ENCODE measurements at regions not wholly inside any gene's neighbourhood (a gene's known extent, or its start where the extent isn't known, plus 50 kb on each side); places are given as distances from the start of the nearest gene placed in this dataset.
A peak's percentile ranks its signal among the peaks of the same experiment; 100 is the strongest.

GRCh38 chr12:124504273-124505000, 63.0 kb downstream of the NCOR2 start:
- no peak for DNase-seq (ENCODE audit: low spot score)

- DNase-seq (ENCODE audit: low spot score): no peak
These were observed 64.1 kb downstream of the NCOR2 start for GRCh38 chr12:124503305-124503704.

- no peak for DNase-seq (ENCODE audit: low spot score)
These were observed 65.0 kb downstream of the NCOR2 start for GRCh38 chr12:124502379-124502778.

- DNase-seq (ENCODE audit: low spot score): no peak
These were observed 65.6 kb downstream of the NCOR2 start for GRCh38 chr12:124501827-124502226.

GRCh38 chr12:124501112-124501561, 66.3 kb downstream of the NCOR2 start:
- no peak for DNase-seq (ENCODE audit: low spot score)

- no peak for DNase-seq (ENCODE audit: low spot score)
These were observed 67.5 kb downstream of the NCOR2 start for GRCh38 chr12:124499898-124500244.

- DNase-seq (ENCODE audit: low spot score): no peak
These were observed 68.1 kb downstream of the NCOR2 start for GRCh38 chr12:124499190-124499753.

GRCh38 chr12:124498275-124499189, 68.9 kb downstream of the NCOR2 start:
- DNase-seq (ENCODE audit: low spot score): no peak

DNA sequence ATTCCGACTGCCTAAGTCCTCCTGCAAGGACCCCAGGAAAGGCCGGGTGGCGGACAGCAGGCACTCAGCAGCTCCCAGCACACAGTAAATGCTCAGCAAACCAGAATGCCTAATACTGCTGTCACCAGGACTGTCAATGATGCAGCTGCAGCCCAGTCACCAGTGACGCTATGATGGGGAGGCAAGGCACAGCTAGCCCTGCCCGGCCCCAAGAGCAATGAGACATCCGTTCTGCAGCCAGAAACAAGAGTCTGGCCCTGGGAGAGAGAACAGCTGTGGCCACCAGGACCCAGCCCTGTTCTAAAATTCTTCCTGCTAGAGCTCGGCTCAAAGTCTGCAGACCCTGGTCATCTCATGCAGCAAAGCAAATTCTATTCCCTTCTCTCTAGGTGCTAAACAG, 69.8 kb downstream of the NCOR2 start:
- DNase-seq (ENCODE audit: low spot score): no peak

GRCh38 chr12:124497039-124497438, 70.4 kb downstream of the NCOR2 start:
- no peak for DNase-seq (ENCODE audit: low spot score)

DNA sequence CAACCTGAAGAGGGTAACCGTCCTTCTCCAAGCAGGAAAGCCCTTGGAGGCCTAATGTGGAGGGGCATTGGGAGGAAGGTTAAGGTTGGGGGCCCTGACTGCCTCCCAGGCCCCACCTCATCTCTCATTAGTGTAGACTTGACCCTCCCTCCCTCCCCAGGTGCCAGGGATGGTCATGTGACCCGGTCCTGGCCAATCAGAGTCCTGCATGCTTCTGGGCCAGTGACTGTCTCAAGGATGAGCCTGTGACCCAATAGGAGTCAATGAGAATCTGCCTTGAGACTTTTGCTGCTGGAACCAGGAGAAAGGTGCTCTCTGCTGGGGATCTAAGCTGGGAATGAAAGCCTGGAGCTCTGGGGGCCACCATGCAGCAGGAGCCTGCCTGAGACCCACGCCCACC, 70.8 kb downstream of the NCOR2 start:
- no peak for DNase-seq (ENCODE audit: low spot score)

DNA sequence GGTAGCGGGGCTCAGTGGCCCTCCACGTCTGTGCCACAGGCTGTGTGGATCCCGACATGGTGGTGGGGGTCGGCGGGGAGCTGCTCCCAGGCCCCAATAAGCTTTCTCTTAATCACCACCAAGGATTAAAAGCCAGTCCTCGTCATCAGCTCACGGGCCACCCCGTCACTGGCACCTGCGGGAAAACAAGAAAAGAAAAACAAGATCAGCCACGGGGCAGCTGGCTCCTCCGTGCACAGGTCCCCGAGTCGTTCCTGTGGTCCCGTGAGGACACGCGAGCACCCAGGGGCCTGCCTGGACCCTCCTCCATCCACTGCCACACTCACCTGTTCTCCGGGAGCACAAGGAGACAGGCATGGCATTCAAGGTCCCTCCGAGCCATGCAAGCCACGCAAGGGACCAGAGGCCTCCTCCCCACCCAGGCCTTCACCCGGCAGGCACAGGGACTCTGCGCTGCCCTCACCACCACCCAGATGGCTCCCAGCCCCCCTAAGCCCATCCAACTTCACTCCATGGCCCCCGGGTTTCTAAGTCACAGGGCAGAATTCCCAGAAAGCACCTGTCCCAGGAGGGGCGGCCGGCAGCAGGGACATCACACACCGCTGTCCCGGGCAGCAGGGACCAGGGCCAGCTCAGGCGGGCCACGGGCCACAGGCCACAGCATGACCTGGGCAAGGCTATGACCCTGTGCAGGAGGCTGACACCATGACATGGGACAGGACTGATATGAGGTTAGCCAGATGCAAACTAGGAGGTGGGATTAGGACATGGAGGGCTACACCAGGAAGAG, 72.0 kb downstream of the NCOR2 start:
- DNase-seq (ENCODE audit: low spot score): no peak

DNA sequence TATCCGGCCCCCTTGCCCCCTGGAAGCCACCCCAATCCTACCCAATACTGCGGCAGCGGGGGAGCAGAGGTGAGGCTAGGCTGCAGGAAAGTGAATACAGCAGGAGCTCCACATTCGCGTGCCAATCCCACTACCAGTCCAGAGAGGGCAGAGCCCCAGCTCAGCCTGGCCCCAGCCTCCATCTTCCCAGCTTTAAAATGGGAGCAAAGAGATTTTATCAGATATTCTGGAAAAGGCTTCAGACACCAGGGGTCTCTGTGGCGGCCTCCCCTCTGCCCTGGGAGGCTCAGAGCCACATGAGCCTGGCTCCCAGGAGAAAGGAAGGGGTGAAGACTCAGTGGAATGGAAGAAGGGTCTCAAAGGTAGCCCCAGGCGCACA, 72.7 kb downstream of the NCOR2 start:
- DNase-seq (ENCODE audit: low spot score): no peak

DNA sequence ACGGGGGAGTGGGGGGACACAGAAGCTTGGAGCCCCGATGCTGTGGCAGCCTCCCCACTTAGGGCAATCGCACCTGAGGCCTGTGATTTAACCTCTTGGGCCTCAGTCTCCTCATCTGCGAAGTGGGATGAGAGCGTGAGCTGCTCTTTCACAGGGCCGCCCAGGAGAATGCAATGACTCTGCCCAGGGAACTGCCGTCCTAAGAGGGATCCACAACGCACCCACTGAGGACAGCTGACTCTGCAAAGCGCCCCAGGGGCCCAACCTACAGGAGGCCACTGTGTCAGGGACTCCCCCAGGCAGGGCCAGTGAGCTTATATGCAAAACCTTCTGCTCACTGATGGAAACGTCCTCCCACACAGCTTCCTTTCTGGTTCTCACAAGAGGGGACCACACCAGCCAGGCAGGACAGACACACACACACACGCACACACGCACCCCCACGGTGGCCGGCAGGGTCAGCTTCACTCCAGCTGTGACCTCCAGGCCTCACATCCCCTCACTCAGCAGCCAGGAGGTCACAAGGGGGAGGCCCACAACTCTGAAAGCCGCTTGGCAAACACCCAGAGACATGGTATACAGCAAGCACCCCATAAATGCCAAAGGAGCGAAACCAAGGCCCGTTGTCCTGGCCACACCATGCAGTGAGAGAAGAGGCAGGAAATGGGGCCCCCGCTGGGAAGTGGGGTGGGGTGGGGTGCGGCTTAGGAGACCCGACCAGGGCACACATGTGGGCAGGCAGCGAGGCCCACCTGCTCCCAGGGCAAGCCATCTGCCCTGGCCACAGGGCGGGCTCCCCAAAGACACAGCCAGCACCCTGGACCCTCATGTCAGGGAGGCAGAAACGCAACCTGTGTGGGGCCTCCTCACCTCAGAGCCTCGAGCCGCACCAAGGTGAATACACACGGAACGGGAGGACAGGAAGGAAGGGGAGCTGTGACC, 73.3 kb downstream of the NCOR2 start:
- no peak for DNase-seq (ENCODE audit: low spot score)

DNA sequence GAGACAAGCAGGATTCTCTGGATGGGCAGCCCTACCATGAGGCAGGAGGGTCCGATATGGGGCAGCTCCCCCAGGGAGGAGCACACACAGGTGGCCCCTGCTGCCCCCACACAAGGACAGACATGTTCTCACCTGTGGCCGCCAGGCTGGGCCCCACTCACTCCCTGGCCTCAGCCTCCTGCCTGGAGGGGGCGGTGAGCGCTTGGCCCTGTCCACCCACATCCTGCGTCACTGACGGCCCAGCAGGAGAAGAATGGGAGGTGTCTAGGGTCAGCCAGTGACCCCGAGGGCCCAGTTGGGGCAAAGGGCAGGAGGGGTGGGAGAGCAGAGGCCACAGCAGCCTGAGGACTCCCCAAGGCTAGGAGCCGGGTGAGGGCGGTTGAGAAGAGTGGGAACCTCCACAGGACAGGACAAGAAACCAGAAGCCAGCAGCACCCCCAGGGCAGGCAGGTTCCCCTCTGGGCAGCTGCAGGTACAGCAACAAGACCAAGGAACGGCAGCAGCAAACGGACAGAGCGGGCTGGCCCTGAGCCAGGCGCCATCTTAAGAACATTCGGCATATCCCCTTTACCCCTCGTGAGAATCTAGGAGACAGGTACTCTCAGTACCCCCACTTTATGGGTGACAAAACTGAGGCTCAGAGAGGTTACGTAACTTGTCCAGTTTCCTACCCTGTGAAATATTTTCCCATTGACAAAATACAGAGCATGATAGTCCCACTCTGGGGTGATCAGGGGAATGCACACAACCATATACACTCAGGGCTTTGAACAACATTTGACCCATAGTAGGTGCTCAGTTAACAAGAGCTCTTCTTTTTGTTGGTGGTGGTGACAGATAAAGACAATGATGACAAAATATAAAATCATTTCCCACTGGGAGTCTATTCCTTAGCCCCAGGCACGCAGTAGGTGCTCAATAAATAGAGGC, 74.3 kb downstream of the NCOR2 start:
- no peak for DNase-seq (ENCODE audit: low spot score)

GRCh38 chr12:124491856-124492420, 75.5 kb downstream of the NCOR2 start:
- DNase-seq (ENCODE audit: low spot score): no peak

- no peak for DNase-seq (ENCODE audit: low spot score)
These were observed 76.1 kb downstream of the NCOR2 start for GRCh38 chr12:124491310-124491709.

DNA sequence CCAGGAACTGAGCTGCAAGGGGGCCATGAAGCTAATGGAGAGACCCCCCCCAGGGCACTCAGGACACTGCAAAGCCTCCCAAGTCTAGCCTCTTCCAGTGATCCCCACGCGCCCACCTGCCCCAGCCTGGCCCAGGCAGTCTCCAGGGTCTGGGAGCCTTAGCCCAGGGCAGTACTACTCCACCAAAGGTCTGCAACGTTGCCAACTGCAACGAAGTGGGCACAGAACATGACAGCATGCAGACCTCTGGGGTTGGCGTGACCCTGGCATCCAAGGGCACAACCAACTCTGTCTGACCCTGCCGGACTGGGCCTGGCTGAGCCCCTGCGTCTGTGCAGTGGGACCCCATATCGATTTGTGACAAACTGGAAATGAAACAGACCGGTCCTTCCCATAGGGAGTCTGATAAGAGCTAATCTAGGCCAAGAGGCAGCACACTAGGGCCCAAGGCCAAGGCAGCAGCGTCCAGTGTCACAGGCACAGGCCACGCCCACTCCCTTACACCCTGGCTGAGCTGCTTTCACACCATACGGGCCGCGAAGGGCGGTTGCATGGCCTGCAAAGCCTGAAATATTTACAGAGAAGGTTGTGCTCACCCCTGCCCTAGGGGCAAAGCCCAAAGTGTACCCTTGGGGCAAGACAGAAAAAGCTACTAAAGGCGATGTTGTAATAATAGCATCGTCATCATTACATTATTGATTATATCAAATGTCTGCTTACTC, 76.7 kb downstream of the NCOR2 start:
- peak; percentile 86 for DNase-seq (ENCODE audit: low spot score)

All from hematopoietic multipotent progenitor cell treated with erythropoietin and hydrocortisone succinate and interleukin-3 and kit ligand, for 17 days (in vitro differentiated cells).